ENCODE measurements at regions not wholly inside any gene's neighbourhood (a gene's known extent, or its start where the extent isn't known, plus 50 kb on each side); places are given as distances from the start of the nearest gene placed in this dataset.

- H3K27ac ChIP-seq, result no peak overlapping the region
- no peaks in the 10 kb centered on the region for H3K27me3 ChIP-seq
- DNase-seq, result no peak
- ATAC-seq, result no peak
- no peak overlapping the region for H3K4me3 ChIP-seq
- H3K9me3 ChIP-seq, result no peaks in the 10 kb centered on the region
- no peaks in the 10 kb centered on the region for H3K4me1 ChIP-seq
- H3K36me3 ChIP-seq, result no peaks in the 10 kb centered on the region
- intact Hi-C loops (cut with DNase I; ENCODE audit: low total_unique reads) (no loop called here), in situ Hi-C loops (cut with MboI; ENCODE audit: low sequenced_read_pairs in 4 of 4) (no loop called here)
- TF ChIP-seq, protein P1, sequence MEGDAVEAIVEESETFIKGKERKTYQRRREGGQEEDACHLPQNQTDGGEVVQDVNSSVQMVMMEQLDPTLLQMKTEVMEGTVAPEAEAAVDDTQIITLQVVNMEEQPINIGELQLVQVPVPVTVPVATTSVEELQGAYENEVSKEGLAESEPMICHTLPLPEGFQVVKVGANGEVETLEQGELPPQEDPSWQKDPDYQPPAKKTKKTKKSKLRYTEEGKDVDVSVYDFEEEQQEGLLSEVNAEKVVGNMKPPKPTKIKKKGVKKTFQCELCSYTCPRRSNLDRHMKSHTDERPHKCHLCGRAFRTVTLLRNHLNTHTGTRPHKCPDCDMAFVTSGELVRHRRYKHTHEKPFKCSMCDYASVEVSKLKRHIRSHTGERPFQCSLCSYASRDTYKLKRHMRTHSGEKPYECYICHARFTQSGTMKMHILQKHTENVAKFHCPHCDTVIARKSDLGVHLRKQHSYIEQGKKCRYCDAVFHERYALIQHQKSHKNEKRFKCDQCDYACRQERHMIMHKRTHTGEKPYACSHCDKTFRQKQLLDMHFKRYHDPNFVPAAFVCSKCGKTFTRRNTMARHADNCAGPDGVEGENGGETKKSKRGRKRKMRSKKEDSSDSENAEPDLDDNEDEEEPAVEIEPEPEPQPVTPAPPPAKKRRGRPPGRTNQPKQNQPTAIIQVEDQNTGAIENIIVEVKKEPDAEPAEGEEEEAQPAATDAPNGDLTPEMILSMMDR (IDR thresholded peaks at IDR 0.05 in 4 of 5, conservative IDR thresholded peaks at IDR 0.05 in 1 of 5), result no peak
- TF ChIP-seq POLR2A (IDR thresholded peaks at IDR 0.05), result no peak
These were observed 88.6 kb upstream of the LMO4 start for GRCh38 chr1:87239997-87240605.

DNA sequence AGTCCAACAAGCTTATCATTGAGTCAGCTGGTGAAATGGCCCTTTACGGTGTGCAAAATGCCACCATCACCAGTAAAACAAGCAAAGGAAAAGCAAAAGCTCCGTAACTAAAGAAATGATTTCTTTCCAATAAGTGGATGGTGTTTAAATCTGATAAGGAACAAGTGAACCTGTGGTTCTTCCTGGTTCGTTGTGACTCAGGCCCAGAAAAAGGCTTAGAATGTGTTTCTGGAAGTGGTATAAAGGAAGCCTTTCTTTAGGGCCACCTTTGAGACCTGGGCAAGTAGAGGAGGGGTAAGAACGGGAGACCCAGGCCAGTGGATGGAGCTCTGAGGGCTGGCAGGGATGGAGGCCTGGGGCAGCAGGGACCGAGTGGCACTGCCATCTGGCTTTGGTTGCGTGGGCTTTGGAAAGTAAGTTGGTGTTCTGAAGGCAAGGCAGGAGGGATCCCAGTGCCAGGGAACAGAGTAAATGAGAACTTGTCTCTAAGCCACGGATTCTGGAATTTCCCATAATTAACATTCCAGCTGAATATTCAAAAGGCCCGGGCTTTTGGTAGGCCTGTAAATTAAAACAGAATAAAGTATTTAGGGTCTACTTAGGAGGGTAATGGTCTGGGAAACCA, 87.9 kb upstream of the LMO4 start:
- in situ Hi-C loops (cut with MboI; ENCODE audit: low sequenced_read_pairs in 4 of 4) (no loop called here), intact Hi-C loops (cut with DNase I; ENCODE audit: low total_unique reads) (no loop called here)
- ATAC-seq (no peak), DNase-seq (no peak)
- Histone ChIP-seq H3K4me3 (no peak overlapping the region), H3K9me3 (no peaks in the 10 kb centered on the region), H3K27ac (no peak overlapping the region), H3K36me3 (no peaks in the 10 kb centered on the region), H3K4me1 (no peaks in the 10 kb centered on the region), H3K27me3 (no peaks in the 10 kb centered on the region)
- no peak for TF ChIP-seq POLR2A (IDR thresholded peaks at IDR 0.05)
- TF ChIP-seq, protein P1 (IDR thresholded peaks at IDR 0.05 in 4 of 5, conservative IDR thresholded peaks at IDR 0.05 in 1 of 5), result no peak

DNA sequence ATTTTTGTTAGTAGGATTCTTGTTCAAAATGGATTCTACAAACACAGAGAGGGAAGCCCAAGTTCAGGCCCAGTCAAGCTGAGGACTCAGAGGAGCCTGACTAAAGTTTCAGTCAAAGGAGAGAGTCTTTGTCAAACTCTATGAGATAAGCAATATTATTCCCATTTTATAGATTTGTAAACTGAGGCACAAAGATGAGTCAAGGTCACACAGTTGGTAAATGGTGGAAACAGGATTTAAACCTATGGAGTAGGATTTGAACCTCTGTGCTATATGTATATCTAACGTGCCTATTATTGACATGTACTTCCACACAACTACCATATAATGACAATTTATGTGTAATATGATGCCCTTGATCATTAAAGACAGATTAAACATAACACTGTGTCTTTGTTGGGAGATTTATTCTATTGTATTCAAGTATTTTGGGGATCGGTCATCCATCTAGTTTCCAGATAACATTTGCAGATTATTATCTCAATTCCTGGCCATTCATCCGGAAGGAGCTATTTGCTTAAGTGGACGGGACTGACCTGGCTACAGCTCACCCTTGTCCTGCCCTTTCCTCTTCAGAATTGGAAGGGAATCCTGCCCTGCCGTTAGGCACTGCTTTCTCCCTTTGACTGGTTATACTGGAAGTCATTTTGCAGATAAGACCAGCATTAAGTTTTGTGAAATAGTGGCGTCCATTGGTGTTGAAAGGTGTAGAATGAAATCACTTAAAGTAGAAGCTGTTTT, 86.1 kb upstream of the LMO4 start:
- H3K27me3 ChIP-seq, result no peaks in the 10 kb centered on the region
- H3K36me3 ChIP-seq, result no peaks in the 10 kb centered on the region
- intact Hi-C loops (cut with DNase I; ENCODE audit: low total_unique reads), result no loop called here
- H3K9me3 ChIP-seq, result no peaks in the 10 kb centered on the region
- H3K4me1 ChIP-seq, result no peaks in the 10 kb centered on the region
- ATAC-seq (no peak), DNase-seq (no peak)
- TF ChIP-seq POLR2A (IDR thresholded peaks at IDR 0.05), result no peak
- in situ Hi-C loops (cut with MboI; ENCODE audit: low sequenced_read_pairs in 4 of 4), result no loop called here
- H3K27ac ChIP-seq, result no peak overlapping the region
- H3K4me3 ChIP-seq, result no peak overlapping the region

DNA sequence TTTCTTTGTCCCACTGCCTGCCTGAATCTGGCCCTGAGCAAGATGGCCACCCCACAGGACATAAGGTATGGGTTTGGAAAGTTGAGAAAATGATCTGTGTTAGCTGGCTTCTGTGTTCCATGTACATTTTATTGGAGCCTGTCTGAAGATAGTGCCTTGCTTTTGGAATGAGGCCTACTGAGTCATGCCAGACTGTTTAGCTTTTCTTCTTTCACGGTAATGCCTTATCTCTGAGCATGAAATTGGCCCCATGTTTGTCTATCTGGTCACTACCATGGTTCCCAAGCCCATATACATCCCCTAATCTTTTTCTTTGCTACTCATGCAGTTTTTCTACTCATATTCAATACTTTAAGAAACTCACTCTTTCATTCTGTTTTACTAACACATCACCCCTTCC, 85.1 kb upstream of the LMO4 start:
- Histone ChIP-seq H3K27ac (no peak overlapping the region), H3K4me3 (no peak overlapping the region), H3K9me3 (no peaks in the 10 kb centered on the region), H3K27me3 (no peaks in the 10 kb centered on the region), H3K36me3 (no peaks in the 10 kb centered on the region), H3K4me1 (no peaks in the 10 kb centered on the region)
- ATAC-seq (no peak), DNase-seq (no peak)
- intact Hi-C loops (cut with DNase I; ENCODE audit: low total_unique reads), result no loop called here
- in situ Hi-C loops (cut with MboI; ENCODE audit: low sequenced_read_pairs in 4 of 4), result no loop called here
- no peak for TF ChIP-seq POLR2A (IDR thresholded peaks at IDR 0.05)
- TF ChIP-seq, protein P1 (IDR thresholded peaks at IDR 0.05 in 4 of 5, conservative IDR thresholded peaks at IDR 0.05 in 1 of 5), result no peak

DNA sequence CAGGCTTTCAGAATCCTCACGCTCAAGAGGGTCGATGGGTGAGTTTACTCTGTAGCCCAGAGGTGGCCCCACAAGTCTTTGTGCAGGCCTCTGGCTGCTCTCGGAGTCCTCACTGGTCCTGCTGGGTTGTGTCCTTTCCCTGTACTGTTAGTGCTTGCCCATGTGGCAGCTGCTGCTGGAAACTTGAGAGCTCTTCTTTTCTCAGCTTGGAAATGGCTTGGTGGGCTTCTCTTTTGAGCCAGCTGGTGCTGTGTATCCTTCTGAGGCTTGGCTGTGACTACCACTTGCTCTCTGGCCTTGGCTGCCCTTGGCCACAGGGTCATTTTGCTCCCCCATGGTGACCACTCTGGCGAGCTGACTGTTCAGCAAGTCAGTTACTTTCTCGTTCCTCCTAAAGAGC, 82.2 kb upstream of the LMO4 start:
- no peak for TF ChIP-seq POLR2A (IDR thresholded peaks at IDR 0.05)
- TF ChIP-seq, protein P1 (IDR thresholded peaks at IDR 0.05 in 4 of 5, conservative IDR thresholded peaks at IDR 0.05 in 1 of 5), result no peak
- H3K4me1 ChIP-seq, result no peaks in the 10 kb centered on the region
- no peak for DNase-seq
- intact Hi-C loops (cut with DNase I; ENCODE audit: low total_unique reads) (no loop called here), in situ Hi-C loops (cut with MboI; ENCODE audit: low sequenced_read_pairs in 4 of 4) (no loop called here)
- no peak overlapping the region for H3K27ac ChIP-seq
- H3K4me3 ChIP-seq, result no peak overlapping the region
- no peaks in the 10 kb centered on the region for H3K36me3 ChIP-seq
- no peaks in the 10 kb centered on the region for H3K27me3 ChIP-seq
- ATAC-seq, result no peak
- no peaks in the 10 kb centered on the region for H3K9me3 ChIP-seq
